ENCODE measurements at regions not wholly inside any gene's neighbourhood (a gene's known extent, or its start where the extent isn't known, plus 50 kb on each side); places are given as distances from the start of the nearest gene placed in this dataset.
A peak's percentile ranks its signal among the peaks of the same experiment; 100 is the strongest.

- peaks cover 6% of the 10 kb centered on the region for H3K27me3 Mint-ChIP-seq (ENCODE audit: low read depth)
- CTCF ChIA-PET: no interaction called here
Measured at GRCh38 chr20:58094160-58094559, 134.3 kb downstream of the ANKRD60 start.

GRCh38 chr20:58092871-58093270 is 135.6 kb downstream of the ANKRD60 start:
- H3K27ac Mint-ChIP-seq: no peak overlapping the region
- ChIA-PET CTCF (no interaction called here), POLR2A (no interaction called here)
- H3K27me3 Mint-ChIP-seq (ENCODE audit: low read depth): peaks cover 6% of the 10 kb centered on the region
- H3K4me1 Mint-ChIP-seq (ENCODE audit: low read depth): no peaks in the 10 kb centered on the region
- H3K36me3 Mint-ChIP-seq (ENCODE audit: low read depth): no peaks in the 10 kb centered on the region
- H3K4me3 Mint-ChIP-seq: no peak overlapping the region
- ATAC-seq: no peak
- no peak for DNase-seq
- no peaks in the 10 kb centered on the region for H3K9me3 Mint-ChIP-seq (ENCODE audit: insufficient read depth)

More at GRCh38 chr20:58094160-58094559, 134.3 kb downstream of the ANKRD60 start:
- Mint-ChIP-seq H3K4me3 (no peak overlapping the region), H3K4me1 (ENCODE audit: low read depth) (no peaks in the 10 kb centered on the region), H3K36me3 (ENCODE audit: low read depth) (no peaks in the 10 kb centered on the region), H3K27ac (no peak overlapping the region), H3K9me3 (ENCODE audit: insufficient read depth) (no peaks in the 10 kb centered on the region)
- POLR2A ChIA-PET: no interaction called here
- DNase-seq (no peak), ATAC-seq (no peak)

GRCh38 chr20:58092353-58092752 is 136.1 kb downstream of the ANKRD60 start:
- no peaks in the 10 kb centered on the region for H3K9me3 Mint-ChIP-seq (ENCODE audit: insufficient read depth)
- no peak for ATAC-seq
- DNase-seq: no peak
- no peaks in the 10 kb centered on the region for H3K36me3 Mint-ChIP-seq (ENCODE audit: low read depth)
- no peak overlapping the region for H3K27ac Mint-ChIP-seq
- peaks cover 6% of the 10 kb centered on the region for H3K27me3 Mint-ChIP-seq (ENCODE audit: low read depth)
- ChIA-PET POLR2A (no interaction called here), CTCF (no interaction called here)
- no peak overlapping the region for H3K4me3 Mint-ChIP-seq
- H3K4me1 Mint-ChIP-seq (ENCODE audit: low read depth): no peaks in the 10 kb centered on the region

GRCh38 chr20:58091810-58092209 is 136.6 kb downstream of the ANKRD60 start:
- peaks cover 3% of the 10 kb centered on the region for H3K27me3 Mint-ChIP-seq (ENCODE audit: low read depth)
- H3K4me3 Mint-ChIP-seq: no peak overlapping the region
- no peaks in the 10 kb centered on the region for H3K36me3 Mint-ChIP-seq (ENCODE audit: low read depth)
- H3K27ac Mint-ChIP-seq: no peak overlapping the region
- no peaks in the 10 kb centered on the region for H3K9me3 Mint-ChIP-seq (ENCODE audit: insufficient read depth)
- POLR2A ChIA-PET: no interaction called here
- CTCF ChIA-PET: no interaction called here
- no peaks in the 10 kb centered on the region for H3K4me1 Mint-ChIP-seq (ENCODE audit: low read depth)
- DNase-seq (no peak), ATAC-seq (no peak)

- no peak for ATAC-seq
- no peak for DNase-seq
- no peaks in the 10 kb centered on the region for H3K4me1 Mint-ChIP-seq (ENCODE audit: low read depth)
- H3K27ac Mint-ChIP-seq: no peak overlapping the region
- H3K9me3 Mint-ChIP-seq (ENCODE audit: insufficient read depth): no peaks in the 10 kb centered on the region
- H3K36me3 Mint-ChIP-seq (ENCODE audit: low read depth): no peaks in the 10 kb centered on the region
- CTCF ChIA-PET: no interaction called here
- H3K4me3 Mint-ChIP-seq: no peak overlapping the region
- H3K27me3 Mint-ChIP-seq (ENCODE audit: low read depth): no peaks in the 10 kb centered on the region
- POLR2A ChIA-PET: no interaction called here
Measured at GRCh38 chr20:58090161-58090560, 138.3 kb downstream of the ANKRD60 start.

GRCh38 chr20:58088625-58089024 is 139.8 kb downstream of the ANKRD60 start:
- H3K9me3 Mint-ChIP-seq (ENCODE audit: insufficient read depth): no peaks in the 10 kb centered on the region
- H3K4me3 Mint-ChIP-seq: no peak overlapping the region
- DNase-seq: no peak
- H3K4me1 Mint-ChIP-seq (ENCODE audit: low read depth): no peaks in the 10 kb centered on the region
- POLR2A ChIA-PET: no interaction called here
- no peaks in the 10 kb centered on the region for H3K36me3 Mint-ChIP-seq (ENCODE audit: low read depth)
- CTCF ChIA-PET: interaction anchor here (1.2 to 2.9 kb wide), 2 partner anchors 9 to 435 kb away, joined by 4 to 14 read pairs; no protein-coding TSS in a partner anchor
- no peaks in the 10 kb centered on the region for H3K27me3 Mint-ChIP-seq (ENCODE audit: low read depth)
- ATAC-seq: no peak
- no peak overlapping the region for H3K27ac Mint-ChIP-seq

GRCh38 chr20:58088105-58088504 is 140.3 kb downstream of the ANKRD60 start:
- Mint-ChIP-seq H3K9me3 (ENCODE audit: insufficient read depth) (no peaks in the 10 kb centered on the region), H3K27ac (no peak overlapping the region), H3K36me3 (ENCODE audit: low read depth) (no peaks in the 10 kb centered on the region), H3K4me3 (no peak overlapping the region), H3K27me3 (ENCODE audit: low read depth) (no peaks in the 10 kb centered on the region), H3K4me1 (ENCODE audit: low read depth) (no peaks in the 10 kb centered on the region)
- DNase-seq (no peak), ATAC-seq (no peak)
- ChIA-PET CTCF (interaction anchor here (0.9 to 2.9 kb wide), 6 partner anchors 9 to 492 kb away, joined by 4 to 14 read pairs (median 12); partner anchors contain the start of gene ZBP1), POLR2A (no interaction called here)

GRCh38 chr20:58087562-58087858 is 140.9 kb downstream of the ANKRD60 start:
- Mint-ChIP-seq H3K4me3 (no peak overlapping the region), H3K27ac (no peak overlapping the region), H3K36me3 (ENCODE audit: low read depth) (no peaks in the 10 kb centered on the region), H3K9me3 (ENCODE audit: insufficient read depth) (no peaks in the 10 kb centered on the region), H3K27me3 (ENCODE audit: low read depth) (no peaks in the 10 kb centered on the region), H3K4me1 (ENCODE audit: low read depth) (no peaks in the 10 kb centered on the region)
- CTCF ChIA-PET: interaction anchor here (0.8 to 2.9 kb wide), 13 partner anchors 8 to 491 kb away, joined by 3 to 14 read pairs (median 4); partner anchors contain the start of gene ZBP1
- DNase-seq: no peak
- no peak for ATAC-seq
- POLR2A ChIA-PET: interaction anchor here (0.7 to 1.4 kb wide), 2 partner anchors 465 to 466 kb away, joined by 3 read pairs; no protein-coding TSS in a partner anchor

GRCh38 chr20:58086763-58087561 is 141.5 kb downstream of the ANKRD60 start:
- H3K27ac Mint-ChIP-seq: no peak overlapping the region
- CTCF ChIA-PET: interaction anchor here (0.8 to 2.9 kb wide), 14 partner anchors 8 to 496 kb away, joined by 3 to 14 read pairs (median 4); partner anchors contain the start of gene ZBP1
- DNase-seq: peak; percentile 30
- H3K4me3 Mint-ChIP-seq: no peak overlapping the region
- no peak for ATAC-seq
- H3K27me3 Mint-ChIP-seq (ENCODE audit: low read depth): no peaks in the 10 kb centered on the region
- no peaks in the 10 kb centered on the region for H3K36me3 Mint-ChIP-seq (ENCODE audit: low read depth)
- H3K4me1 Mint-ChIP-seq (ENCODE audit: low read depth): no peaks in the 10 kb centered on the region
- H3K9me3 Mint-ChIP-seq (ENCODE audit: insufficient read depth): no peaks in the 10 kb centered on the region
- POLR2A ChIA-PET: interaction anchor here (0.7 to 1.4 kb wide), 2 partner anchors 464 to 465 kb away, joined by 3 read pairs; no protein-coding TSS in a partner anchor

GRCh38 chr20:58084966-58085365 is 143.5 kb downstream of the ANKRD60 start:
- H3K4me3 Mint-ChIP-seq: no peak overlapping the region
- ATAC-seq (no peak), DNase-seq (no peak)
- CTCF ChIA-PET: interaction anchor here (0.6 to 1.4 kb wide), 2 partner anchors 462 to 489 kb away, joined by 3 read pairs; no protein-coding TSS in a partner anchor
- no peaks in the 10 kb centered on the region for H3K36me3 Mint-ChIP-seq (ENCODE audit: low read depth)
- no peak overlapping the region for H3K27ac Mint-ChIP-seq
- H3K27me3 Mint-ChIP-seq (ENCODE audit: low read depth): no peaks in the 10 kb centered on the region
- H3K4me1 Mint-ChIP-seq (ENCODE audit: low read depth): no peaks in the 10 kb centered on the region
- POLR2A ChIA-PET: no interaction called here
- H3K9me3 Mint-ChIP-seq (ENCODE audit: insufficient read depth): no peaks in the 10 kb centered on the region

GRCh38 chr20:58084566-58084965 is 143.9 kb downstream of the ANKRD60 start:
- no peak for ATAC-seq
- no peak for DNase-seq
- ChIA-PET CTCF (interaction anchor here (1.4 kb wide), 1 partner anchor 462 kb away, joined by 3 read pairs; no protein-coding TSS in a partner anchor), POLR2A (no interaction called here)
- Mint-ChIP-seq H3K4me1 (ENCODE audit: low read depth) (no peaks in the 10 kb centered on the region), H3K4me3 (no peak overlapping the region), H3K27me3 (ENCODE audit: low read depth) (no peaks in the 10 kb centered on the region), H3K36me3 (ENCODE audit: low read depth) (no peaks in the 10 kb centered on the region), H3K9me3 (ENCODE audit: insufficient read depth) (no peaks in the 10 kb centered on the region), H3K27ac (no peak overlapping the region)

GRCh38 chr20:58081846-58082245 is 146.6 kb downstream of the ANKRD60 start:
- ChIA-PET POLR2A (interaction anchor here (0.7 kb wide), 1 partner anchor 79 kb away, joined by 3 read pairs; no protein-coding TSS in a partner anchor), CTCF (interaction anchor here (0.8 kb wide), 1 partner anchor 454 kb away, joined by 3 read pairs; no protein-coding TSS in a partner anchor)
- no peaks in the 10 kb centered on the region for H3K9me3 Mint-ChIP-seq (ENCODE audit: insufficient read depth)
- no peak overlapping the region for H3K27ac Mint-ChIP-seq
- H3K4me3 Mint-ChIP-seq: no peak overlapping the region
- no peaks in the 10 kb centered on the region for H3K36me3 Mint-ChIP-seq (ENCODE audit: low read depth)
- H3K4me1 Mint-ChIP-seq (ENCODE audit: low read depth): no peaks in the 10 kb centered on the region
- H3K27me3 Mint-ChIP-seq (ENCODE audit: low read depth): no peaks in the 10 kb centered on the region
- ATAC-seq: no peak
- DNase-seq: no peak
